ENCODE measurements at regions not wholly inside any gene's neighbourhood (a gene's known extent, or its start where the extent isn't known, plus 50 kb on each side); places are given as distances from the start of the nearest gene placed in this dataset.

- TF ChIP-seq, protein P1, sequence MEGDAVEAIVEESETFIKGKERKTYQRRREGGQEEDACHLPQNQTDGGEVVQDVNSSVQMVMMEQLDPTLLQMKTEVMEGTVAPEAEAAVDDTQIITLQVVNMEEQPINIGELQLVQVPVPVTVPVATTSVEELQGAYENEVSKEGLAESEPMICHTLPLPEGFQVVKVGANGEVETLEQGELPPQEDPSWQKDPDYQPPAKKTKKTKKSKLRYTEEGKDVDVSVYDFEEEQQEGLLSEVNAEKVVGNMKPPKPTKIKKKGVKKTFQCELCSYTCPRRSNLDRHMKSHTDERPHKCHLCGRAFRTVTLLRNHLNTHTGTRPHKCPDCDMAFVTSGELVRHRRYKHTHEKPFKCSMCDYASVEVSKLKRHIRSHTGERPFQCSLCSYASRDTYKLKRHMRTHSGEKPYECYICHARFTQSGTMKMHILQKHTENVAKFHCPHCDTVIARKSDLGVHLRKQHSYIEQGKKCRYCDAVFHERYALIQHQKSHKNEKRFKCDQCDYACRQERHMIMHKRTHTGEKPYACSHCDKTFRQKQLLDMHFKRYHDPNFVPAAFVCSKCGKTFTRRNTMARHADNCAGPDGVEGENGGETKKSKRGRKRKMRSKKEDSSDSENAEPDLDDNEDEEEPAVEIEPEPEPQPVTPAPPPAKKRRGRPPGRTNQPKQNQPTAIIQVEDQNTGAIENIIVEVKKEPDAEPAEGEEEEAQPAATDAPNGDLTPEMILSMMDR (IDR thresholded peaks at IDR 0.05; ENCODE audit: borderline replicate concordance, insufficient read depth, low read depth, low read length): no peak
- no peak overlapping the region for H3K4me3 ChIP-seq (ENCODE audit: low read depth, low read length)
Measured at GRCh38 chr7:1309996-1310395, 77.3 kb downstream of the UNCX start.

DNA sequence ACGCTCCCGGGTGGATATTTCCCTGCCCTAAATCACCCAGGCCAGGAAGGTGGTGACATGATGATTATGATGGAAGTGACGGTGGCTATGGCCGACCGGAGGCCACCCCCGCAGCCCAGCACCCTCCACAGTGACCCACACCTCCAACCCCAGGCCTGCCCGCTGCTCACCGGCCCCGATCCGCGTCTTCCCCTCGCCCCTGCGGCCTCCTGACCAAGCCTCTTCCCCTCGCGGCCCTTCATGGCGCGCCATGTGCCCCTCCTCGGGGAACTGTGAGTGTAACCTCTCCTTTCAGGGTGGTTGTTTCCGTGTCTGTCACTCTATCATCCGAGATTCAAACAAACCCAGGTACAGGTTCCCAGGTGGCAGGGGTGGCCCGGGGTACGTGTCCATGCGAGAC lies 78.3 kb downstream of the UNCX start:
- H3K4me3 ChIP-seq (ENCODE audit: low read depth, low read length): no peak overlapping the region
- TF ChIP-seq, protein P1 (IDR thresholded peaks at IDR 0.05; ENCODE audit: borderline replicate concordance, insufficient read depth, low read depth, low read length): no peak

DNA sequence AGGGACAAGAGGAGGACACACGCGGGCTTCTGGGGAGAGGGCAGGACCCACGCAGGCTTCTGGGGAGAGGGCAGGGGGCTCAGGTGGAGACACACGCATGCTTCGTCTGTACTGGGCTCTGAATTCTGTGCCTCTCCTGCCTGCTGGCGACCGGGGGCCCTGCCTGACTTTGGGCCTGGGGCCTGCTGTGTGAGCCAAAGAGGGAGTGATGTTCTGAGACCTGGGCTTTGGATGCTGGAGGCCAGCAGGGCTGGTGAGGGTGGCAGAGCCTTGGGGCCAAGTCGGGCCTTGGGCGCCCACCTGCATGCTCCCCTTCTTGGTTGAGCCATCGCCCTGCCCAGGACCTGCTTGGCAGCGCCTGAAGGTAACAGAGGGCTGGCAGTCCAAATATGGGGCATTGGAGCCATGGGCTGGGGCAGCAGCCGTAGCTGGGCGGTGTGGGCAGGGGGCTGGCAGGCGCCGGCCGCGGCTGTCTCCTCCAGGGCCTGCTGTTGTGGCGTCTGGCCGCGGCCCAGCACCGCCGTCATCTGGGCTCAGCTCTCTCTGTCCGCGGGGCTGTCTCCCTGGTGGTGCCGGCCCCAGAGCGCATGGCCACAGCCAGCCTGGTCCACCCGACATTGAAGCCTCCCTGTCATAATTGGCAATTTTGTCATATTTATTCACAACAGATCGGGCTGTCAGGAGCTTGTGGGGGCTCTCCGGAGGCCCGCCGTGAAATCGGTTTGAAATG lies 78.9 kb downstream of the UNCX start:
- TF ChIP-seq, protein P1 (IDR thresholded peaks at IDR 0.05; ENCODE audit: borderline replicate concordance, insufficient read depth, low read depth, low read length): no peak
- no peak overlapping the region for H3K4me3 ChIP-seq (ENCODE audit: low read depth, low read length)

- no peak overlapping the region for H3K4me3 ChIP-seq (ENCODE audit: low read depth, low read length)
- TF ChIP-seq, protein P1 (IDR thresholded peaks at IDR 0.05; ENCODE audit: borderline replicate concordance, insufficient read depth, low read depth, low read length): no peak
Measured at GRCh38 chr7:1312136-1313070, 79.7 kb downstream of the UNCX start.

- no peak overlapping the region for H3K4me3 ChIP-seq (ENCODE audit: low read depth, low read length)
- TF ChIP-seq, protein P1 (IDR thresholded peaks at IDR 0.05; ENCODE audit: borderline replicate concordance, insufficient read depth, low read depth, low read length): no peak
Measured at GRCh38 chr7:1313613-1314012, 80.9 kb downstream of the UNCX start.

GRCh38 chr7:1314021-1314907 lies 81.6 kb downstream of the UNCX start:
- H3K4me3 ChIP-seq (ENCODE audit: low read depth, low read length): no peak overlapping the region
- TF ChIP-seq, protein P1 (IDR thresholded peaks at IDR 0.05; ENCODE audit: borderline replicate concordance, insufficient read depth, low read depth, low read length): no peak

Data from GM12875 (cell line).